HG02938 (cell line): ENCODE measurements at regions not wholly inside any gene's neighbourhood (a gene's known extent, or its start where the extent isn't known, plus 50 kb on each side); places are given as distances from the start of the nearest gene placed in this dataset.
A peak's percentile ranks its signal among the peaks of the same experiment; 100 is the strongest.

Experiments used
- ATAC-seq: cut with Tn5 transposase; IDR thresholded peaks from one replicate; pipeline ENCODE4 v1.9.1; 2021; ENCODE audit warnings: mild to moderate bottlenecking, moderate library complexity; ENCODE audit not compliant: unreplicated experiment

DNA sequence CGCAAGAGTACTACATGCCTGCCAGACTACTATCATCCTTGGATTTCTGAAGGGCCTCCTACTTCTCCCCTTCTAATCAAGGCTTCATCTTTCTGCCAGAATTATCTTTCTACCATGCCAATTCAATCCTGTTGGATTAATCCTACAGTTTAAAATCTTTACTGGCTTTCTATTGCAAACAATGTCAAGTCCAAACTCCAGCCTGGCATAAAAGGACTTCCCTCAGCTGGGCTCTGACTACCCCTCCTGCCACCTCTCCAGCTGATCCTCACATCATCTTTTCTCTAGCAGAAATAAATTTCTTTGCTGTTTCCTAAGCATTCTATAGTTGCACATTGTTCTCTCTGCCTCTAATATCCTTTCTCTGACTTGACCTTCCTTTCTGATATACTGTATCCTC lies 119.7 kb upstream of the RAD23B start:
- no peak for ATAC-seq

- ATAC-seq, result no peak
These were observed 113.3 kb upstream of the RAD23B start for GRCh38 chr9:107169796-107170195.

DNA sequence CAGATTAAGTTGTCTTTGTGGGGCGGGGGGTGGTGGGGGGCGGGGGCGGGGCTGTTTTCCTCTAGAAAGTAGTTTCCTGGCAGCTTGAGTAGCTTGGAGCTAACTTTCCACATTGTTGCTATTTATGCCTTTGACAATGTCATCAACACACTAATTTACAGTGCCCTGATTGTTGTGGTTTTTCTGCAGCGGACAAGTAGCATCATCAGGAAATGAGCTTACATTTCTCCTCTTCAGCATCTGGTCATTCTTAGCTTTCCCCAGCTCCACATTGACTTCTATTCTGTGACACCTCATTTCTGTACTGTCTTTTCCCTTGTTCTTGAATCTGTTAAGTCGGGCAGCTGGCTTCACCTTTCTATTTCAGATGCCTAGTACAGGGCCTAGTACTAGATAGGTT lies 112.3 kb upstream of the RAD23B start:
- ATAC-seq, result no peak

GRCh38 chr9:107172160-107172978 lies 110.7 kb upstream of the RAD23B start:
- peak; percentile 80 for ATAC-seq

DNA sequence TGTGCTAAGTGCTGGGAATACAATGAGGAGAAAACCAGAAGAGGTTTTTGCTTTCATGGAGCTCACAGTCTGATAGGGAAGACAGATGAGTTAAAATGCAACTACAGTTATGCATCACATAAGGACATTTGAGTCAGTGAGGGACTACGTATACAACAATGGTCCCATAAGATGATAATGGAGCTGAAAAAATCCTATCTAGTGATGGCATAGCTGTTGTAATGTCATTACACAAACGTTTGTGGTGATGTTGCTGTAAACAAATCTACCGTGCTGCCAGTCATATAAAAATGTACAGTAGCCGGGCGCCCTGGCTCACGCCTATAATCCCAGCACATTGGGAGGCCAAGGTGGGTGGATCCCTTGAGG lies 110.1 kb upstream of the RAD23B start:
- ATAC-seq, result peak; percentile 41

GRCh38 chr9:107173422-107174180 lies 109.5 kb upstream of the RAD23B start:
- ATAC-seq, result no peak

DNA sequence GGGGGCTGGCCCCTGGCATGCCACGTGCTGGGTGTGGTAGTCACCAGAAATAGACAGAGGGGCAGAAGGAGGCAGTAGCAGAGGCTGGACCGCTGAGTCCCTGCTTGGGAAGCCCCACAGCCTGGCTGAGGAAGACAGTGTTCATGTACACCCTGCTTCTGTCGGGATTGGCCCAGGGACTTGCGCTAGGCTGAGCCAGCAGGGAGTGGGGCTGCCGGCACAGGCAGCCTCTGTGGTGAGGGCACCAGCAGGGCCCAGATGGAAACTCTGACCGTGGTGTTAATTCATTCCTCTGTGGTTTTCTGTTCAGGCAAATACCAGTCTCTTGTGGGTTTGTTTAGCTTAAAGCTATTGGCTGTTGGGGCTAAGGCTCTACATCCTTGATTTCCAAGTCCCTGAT lies 108.6 kb upstream of the RAD23B start:
- no peak for ATAC-seq

GRCh38 chr9:107175041-107175440 lies 108.0 kb upstream of the RAD23B start:
- ATAC-seq, result no peak

DNA sequence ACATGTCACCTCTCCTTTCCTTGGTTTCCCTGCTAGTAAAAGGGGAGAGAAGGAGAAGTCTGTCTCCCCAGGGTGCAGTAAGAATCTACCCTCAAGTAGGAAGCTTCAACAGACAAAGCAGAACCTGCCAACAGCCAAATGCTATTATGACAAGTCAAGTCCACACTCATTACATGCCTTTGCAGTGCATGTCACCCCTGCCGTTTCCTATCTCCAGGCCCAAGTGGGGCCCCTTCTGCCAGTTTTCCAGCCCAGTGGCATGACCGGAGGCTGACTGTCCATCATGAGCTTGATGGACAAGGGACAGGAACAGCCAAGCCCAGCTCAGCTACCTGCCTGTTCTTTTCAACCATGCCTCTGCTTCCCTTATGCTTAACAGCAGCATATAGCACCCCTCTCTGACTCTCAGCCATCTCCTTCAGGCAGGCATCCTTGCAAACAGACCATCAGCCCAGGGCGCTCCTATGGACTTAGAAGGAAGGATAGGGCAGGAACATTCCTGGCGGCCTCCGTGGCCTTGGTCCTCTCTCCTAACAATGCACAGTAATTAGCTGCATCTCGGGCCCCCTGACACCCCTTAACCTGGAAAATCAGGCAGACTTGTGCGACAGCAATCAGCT lies 107.2 kb upstream of the RAD23B start:
- no peak for ATAC-seq

DNA sequence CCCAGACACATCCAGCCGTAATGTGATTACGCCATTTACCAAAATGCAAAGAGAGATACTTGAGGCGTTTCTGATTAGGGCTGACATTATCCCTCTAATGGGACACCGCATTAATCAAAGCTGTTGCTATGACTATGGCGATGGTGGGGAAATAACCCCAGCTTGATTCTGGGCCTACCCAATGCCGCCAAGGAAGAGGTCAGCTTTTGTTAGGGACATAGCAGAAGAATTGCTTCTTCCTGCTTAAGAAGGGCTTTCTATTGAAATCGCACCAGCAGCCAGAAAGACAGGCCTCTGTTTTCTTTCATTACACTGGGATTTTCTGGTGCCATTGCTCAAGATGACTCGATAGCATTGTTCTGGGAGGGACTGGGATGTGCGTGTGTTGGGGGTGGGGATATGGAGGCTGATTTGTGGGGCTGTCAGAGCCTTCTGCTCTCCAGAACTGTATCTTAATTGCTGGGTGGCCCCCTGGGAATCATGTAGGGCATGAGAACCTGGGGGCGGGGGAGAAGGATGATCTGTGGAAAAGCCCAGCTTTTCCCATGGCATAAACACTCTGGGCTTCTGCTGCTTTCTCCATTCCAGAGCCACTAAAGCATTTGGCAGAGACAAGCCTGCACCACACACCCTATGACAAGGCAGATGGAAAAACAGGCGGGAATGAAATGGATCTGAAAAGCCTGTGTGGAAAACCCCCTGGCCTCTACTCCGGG lies 106.5 kb upstream of the RAD23B start:
- ATAC-seq, result no peak

DNA sequence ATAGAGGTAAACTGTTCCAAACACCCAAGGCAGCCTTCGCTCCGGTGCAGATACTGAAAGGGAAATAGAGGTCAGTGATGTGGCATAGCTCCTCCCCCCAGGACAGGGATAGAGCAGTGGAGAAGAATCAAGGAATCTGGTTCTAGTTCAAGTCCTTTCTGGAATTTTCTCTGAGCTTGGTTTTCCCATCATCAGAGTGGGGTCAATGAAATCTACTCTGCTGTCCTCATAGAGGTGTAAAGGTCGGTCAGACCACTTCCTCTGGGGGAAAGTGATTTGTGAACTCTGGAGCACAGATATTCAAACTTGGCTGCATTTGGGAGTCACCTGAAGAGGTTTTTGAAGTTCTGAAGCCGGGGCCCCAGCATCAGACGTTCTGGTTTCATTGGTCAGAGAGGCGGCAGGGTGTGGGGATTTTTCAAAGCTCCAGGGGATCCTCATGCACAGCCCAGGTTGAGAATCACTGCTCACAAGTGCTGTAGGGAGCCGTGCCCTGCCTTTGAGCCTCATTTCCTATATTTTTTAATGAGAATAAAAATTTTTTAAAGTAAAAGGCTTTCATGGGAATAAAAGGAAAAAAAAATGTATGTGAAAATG lies 105.7 kb upstream of the RAD23B start:
- ATAC-seq, result no peak

GRCh38 chr9:107177857-107178256 lies 105.2 kb upstream of the RAD23B start:
- no peak for ATAC-seq

DNA sequence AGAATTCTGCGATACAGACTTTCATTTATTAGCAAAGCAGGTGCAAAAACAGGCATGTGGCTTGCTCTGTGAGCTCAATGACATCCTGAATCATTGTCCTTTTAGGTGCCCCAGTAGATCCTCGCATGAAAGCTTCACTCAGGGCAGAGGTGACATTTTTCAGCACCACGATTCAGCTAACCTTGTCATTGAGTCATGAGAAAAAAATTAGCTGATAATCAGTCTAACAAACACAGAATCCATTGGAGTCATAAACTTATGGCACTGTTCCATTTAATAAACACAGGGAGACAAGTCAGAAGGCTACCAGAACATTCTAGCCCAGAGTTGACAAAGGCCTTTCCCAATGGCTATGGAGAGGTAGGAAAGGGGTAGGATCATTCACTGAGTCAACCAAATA lies 104.8 kb upstream of the RAD23B start:
- no peak for ATAC-seq

GRCh38 chr9:107180206-107180605 lies 102.9 kb upstream of the RAD23B start:
- no peak for ATAC-seq

DNA sequence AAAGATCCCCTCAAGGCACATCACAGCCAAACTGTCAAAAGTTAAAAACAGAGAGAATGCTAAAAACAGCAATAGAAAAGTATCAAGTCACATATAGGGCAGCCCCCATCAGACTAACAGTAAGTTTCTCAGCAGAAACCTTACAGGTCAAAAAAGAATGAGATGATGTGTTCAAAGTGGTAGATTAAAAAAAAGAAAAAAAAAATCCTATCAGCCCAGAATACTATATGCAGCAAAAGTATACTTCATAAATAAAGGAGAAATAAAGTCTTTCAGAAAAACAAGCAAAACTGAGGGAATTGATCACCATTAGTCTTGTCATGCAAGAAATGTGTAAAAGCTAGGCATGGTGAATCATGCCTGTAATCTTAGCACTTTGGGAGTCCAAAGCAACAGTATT lies 99.9 kb upstream of the RAD23B start:
- ATAC-seq, result no peak

- ATAC-seq, result no peak
These were observed 94.7 kb upstream of the RAD23B start for GRCh38 chr9:107188376-107188775.

- no peak for ATAC-seq
These were observed 92.8 kb upstream of the RAD23B start for GRCh38 chr9:107190061-107190935.

DNA sequence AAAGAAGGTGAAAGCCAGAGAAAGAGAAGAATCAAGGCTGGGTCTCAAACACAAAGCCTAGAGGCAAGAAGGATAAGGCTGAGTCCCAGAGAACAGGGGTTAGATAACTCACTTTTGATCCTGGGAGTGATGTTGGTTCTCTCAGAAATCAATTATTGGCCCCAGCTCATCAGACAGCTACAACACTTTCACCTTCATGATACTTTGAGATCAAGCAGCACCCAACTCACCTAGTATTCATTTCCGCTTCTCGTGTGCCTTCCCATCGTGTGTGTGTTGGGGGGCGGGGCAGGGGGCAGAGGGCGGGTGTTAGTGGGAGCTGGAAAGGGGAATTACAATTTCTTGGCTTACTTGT lies 92.2 kb upstream of the RAD23B start:
- ATAC-seq, result no peak

DNA sequence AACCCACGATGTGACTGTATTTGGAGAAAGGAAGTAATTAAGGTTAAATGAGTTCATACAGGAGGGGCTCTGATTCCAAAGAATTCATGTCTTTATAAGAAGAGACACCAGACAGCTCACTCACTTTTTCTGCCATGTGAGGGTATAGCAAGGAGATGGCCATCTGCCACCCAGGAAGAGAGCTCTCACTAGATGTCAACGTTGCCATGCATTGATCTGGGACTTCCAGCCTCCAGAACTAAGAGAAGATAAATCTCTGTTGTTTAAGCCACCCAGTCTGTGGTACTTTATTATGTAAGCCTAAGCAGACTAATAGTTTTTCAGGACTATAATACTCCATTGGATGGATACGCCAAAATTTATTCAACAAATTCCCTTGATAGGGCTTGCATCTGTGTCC lies 89.8 kb upstream of the RAD23B start:
- no peak for ATAC-seq

DNA sequence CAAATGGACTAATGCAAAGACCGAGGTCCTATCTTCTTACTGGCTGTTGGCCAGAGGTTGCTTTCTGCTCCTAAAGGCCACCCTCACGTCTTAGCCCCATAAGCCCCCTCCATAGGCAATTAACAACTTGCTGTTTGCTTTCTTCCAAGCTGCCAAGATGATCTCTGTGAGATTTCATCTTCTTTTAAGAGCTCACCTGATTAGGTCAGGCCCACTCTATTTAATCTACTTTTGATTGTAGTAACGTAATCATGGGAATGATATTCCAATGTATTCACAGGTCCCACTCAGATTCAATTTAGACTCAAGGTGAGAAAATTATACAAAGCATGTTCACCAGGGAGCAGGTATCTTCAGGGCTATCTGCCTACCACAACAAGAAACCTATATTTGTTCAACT lies 84.4 kb upstream of the RAD23B start:
- ATAC-seq, result no peak
